GM23338 (cell line): ENCODE measurements at regions not wholly inside any gene's neighbourhood (a gene's known extent, or its start where the extent isn't known, plus 50 kb on each side); places are given as distances from the start of the nearest gene placed in this dataset.

Experiments used
- CREB1 ChIP-seq: fragments of 250-450 bp; sonication (Bioruptor Pico); IDR thresholded peaks from 2 replicates; pipeline ENCODE4 v1.5.0; 2020; ENCODE audit warnings: low read depth, mild to moderate bottlenecking, moderate library complexity
- CTCF ChIP-seq, 2 experiments: fragments of 200-600 bp in 1 of 2; sonication (generic) in 1 of 2; conservative IDR thresholded peaks; 2 replicates each; pipeline versions ENCODE4 v1.5.1 to v1.6.1; 2016 to 2017; ENCODE audit warnings: antibody characterized with exemption in 2 of 2, low read depth in 2 of 2, mild to moderate bottlenecking in 2 of 2, moderate library complexity in 1 of 2
- EZH2 ChIP-seq: fragments of 200-600 bp; sonication (generic); IDR thresholded peaks from one replicate; pipeline ENCODE4 v1.8.0; 2017; ENCODE audit warnings: antibody characterized with exemption, mild to moderate bottlenecking, low read depth; ENCODE audit not compliant: unreplicated experiment
- EZH2phosphoT487 ChIP-seq: fragments of 200-600 bp; sonication (generic); IDR thresholded peaks from one replicate; pipeline ENCODE4 v1.8.1; 2018; ENCODE audit warnings: antibody characterized with exemption; ENCODE audit not compliant: unreplicated experiment
- NANOG ChIP-seq: IDR thresholded peaks from 2 replicates; pipeline ENCODE4 v1.6.1; 2016; ENCODE audit warnings: antibody characterized with exemption, borderline replicate concordance
- POLR2AphosphoS5 ChIP-seq: IDR thresholded peaks from 2 replicates; pipeline ENCODE4 v1.6.1; 2016; ENCODE audit warnings: antibody characterized with exemption, low read depth
- REST ChIP-seq: IDR thresholded peaks from one replicate; pipeline ENCODE4 v1.6.1; 2018; ENCODE audit warnings: antibody characterized with exemption; ENCODE audit not compliant: unreplicated experiment

GRCh38 chr10:120069700-120070099 lies 177.2 kb downstream of the SEC23IP start:
- TF ChIP-seq CTCF (conservative IDR thresholded peaks at IDR 0.05; ENCODE audit: low read depth in 2 of 2) (no peak), POLR2AphosphoS5 (no peak), EZH2 (no peak), REST (no peak), CREB1 (CRISPR knock-in tag) (no peak), NANOG (no peak), EZH2phosphoT487 (no peak)
